ENCODE measurements at regions not wholly inside any gene's neighbourhood (a gene's known extent, or its start where the extent isn't known, plus 50 kb on each side); places are given as distances from the start of the nearest gene placed in this dataset.
"Not testable (repeated sequence)": the region's sequence is repeated elsewhere in the genome, so short reads cannot be mapped to it uniquely, and the experiment has no call there.

DNA sequence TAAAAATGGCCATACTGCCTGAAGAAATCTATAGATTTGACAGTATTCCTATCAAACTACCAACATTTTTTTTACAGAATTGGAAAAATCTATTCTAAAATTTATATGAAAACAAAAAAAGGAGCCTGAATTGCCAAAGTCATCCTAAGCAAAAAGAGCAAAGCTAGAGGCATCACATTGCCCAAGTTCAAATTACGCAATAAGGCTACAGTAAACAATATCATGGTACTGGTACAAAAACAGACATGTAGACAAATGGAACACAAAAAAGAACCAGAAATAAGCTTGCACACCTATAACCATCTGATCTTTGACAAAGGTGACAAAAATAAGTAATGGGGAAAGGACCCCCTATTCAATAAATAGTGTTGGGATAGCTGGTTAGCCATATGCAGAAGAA lies 50.2 kb upstream of the THSD7B start:
- no peak for DNase-seq (ENCODE audit: low read depth, low spot score)

DNA sequence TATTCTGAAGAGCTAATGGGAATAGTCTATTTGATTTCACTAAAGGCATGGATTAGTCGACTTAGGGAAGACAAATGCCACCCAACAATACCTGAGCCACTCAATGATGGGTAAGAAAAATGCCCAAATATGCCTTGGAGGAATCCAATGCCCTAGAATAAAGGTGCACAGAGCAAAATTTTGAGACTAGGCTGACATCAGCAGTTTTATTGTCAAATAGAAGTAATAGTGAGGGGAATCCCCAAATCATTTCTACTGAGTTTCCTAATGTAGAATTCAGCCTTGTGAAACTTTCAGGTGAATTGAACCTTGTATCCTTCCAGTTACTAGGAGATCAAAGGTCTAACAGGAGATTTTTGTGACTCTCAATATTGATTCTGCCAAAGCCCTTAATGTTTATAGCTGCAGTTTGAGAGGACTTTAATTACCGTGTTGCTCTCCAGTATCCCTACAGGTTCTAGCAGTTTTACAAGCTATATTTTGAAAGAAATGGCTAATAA lies 50.8 kb upstream of the THSD7B start:
- no peak for DNase-seq (ENCODE audit: low read depth, low spot score)

DNA sequence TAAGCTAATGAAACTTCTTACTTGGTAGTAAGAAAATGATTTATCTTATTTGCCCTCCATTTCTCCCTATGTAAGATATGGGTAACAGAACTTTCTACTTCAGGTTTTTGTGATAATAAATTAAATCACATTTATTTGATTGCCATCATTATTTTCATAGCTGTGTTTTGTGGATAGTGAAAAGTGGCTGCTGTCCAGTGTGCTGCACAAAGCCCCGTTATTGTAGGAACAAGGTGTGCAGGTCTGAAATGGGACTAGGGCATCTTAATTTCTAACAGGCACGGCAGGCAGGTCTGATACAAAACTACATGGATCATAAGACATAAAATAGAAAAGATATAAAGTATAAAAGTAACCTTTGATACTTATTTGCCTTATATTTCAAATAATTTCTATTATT lies 51.6 kb upstream of the THSD7B start:
- no peak for DNase-seq (ENCODE audit: low read depth, low spot score)

DNA sequence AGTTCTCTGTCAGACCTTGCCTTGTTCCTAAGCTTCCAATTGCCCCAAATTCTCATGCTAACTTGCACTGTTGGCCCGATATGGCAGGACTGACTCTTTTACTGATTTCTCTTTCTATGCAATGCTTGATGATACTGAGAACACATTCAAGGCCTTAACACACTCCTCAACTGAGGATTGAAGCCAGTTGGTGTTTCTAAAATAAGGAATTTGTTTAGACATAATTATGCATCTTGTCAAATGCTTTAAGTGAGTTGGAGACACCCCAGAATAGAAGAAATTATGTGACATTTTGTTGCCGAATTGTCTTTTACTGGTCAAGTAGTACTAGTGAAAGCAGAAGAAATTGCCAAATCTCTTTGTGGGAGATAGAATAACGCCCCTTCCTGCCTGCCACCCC lies 60.0 kb upstream of the THSD7B start:
- no peak for DNase-seq (ENCODE audit: low read depth, low spot score)

DNA sequence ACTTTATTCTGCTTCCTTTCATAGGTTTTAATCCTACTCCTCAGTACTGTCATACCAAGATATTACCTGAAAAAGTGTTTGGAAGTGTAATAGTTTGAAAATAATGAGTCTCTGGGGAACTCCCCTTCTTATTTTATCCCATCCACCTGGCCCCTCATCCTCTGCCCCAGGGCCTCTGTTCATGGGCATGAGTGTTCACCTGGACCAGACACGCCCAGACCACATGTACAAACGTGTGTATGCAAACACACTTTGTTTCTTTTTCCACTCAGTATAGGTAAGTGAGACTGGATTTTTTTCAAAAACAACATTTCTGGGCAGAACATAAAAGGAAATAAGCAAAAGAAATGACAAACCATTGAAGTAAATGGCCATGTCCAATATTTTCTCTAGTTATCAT lies 62.1 kb upstream of the THSD7B start:
- DNase-seq (ENCODE audit: low read depth, low spot score), result no peak

DNA sequence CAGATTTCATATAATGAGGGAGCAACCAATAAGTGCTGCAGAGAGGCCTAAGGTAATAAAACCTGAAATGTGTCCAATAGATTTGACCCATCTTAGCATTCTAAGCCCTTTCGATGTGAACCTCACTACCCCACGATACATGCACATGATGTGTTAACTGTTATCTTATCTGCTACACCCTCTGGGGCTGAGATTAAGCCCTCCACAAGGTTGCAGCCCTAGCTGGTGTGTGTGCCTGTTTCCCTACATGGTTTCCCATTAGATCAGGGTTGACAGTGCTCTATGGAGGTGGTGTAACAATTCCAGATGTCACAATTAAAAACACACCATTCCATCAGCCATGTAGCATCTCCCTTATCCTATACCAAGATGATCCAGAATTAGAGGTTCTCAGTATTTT lies 68.9 kb upstream of the THSD7B start:
- DNase-seq (ENCODE audit: low read depth, low spot score), result no peak

DNA sequence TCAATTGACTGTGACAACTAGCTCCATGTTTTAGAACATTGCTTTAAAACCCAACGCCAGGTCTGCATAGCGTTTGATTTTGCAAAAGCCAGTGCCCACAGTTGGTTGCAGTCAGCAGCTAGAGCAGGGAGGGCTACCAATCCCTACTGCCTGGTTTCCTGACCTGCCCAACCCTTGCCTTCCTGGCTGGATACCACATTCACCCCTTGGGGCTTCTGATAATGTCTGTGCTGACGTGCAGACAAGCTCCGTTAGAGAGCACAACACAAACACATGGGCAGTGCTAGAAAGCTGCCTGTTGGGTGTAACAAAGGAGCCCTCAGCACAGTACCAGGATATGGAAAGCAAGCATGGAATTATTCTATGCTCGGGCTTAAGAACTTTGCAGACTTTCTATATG lies 71.4 kb upstream of the THSD7B start:
- no peak for DNase-seq (ENCODE audit: low read depth, low spot score)

DNA sequence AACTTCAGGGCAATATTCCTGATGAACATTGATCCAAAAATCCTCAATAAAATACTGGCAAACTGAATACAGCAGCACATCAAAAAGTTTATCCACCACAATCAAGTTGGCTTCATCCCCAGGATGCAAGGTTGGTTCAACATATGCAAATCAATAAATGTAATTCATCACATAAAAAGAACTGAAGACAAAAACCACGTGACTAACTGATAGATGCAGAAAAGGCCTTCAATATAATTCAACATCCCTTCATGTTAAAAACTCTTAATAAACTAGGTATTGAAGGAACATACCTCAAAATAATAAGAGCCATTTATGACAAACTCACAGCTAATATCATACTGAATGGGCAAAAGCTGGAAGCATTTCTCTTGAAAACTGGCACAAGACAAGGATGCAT lies 85.3 kb upstream of the THSD7B start:
- DNase-seq (ENCODE audit: low read depth, low spot score), result not testable (repeated sequence)

DNA sequence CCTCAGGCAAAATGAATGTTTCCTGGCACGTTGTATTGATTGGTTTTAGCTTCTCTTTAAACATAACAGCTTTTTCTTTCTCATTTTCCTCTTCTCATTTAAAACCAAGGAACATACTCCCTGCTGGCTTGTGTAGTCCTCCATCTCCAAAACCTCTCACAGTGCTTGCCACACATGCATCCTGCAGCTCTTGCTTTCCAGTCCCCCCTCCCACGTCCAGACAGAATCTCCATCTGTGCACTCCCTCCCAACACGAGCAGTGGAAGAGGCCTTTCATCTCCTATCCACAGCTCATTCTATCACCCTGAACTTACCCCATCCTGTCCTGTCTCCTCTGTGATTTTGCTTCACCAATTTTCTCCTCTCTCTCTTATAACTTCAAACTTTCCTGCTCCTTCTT lies 99.6 kb upstream of the THSD7B start:
- DNase-seq (ENCODE audit: low read depth, low spot score), result no peak

DNA sequence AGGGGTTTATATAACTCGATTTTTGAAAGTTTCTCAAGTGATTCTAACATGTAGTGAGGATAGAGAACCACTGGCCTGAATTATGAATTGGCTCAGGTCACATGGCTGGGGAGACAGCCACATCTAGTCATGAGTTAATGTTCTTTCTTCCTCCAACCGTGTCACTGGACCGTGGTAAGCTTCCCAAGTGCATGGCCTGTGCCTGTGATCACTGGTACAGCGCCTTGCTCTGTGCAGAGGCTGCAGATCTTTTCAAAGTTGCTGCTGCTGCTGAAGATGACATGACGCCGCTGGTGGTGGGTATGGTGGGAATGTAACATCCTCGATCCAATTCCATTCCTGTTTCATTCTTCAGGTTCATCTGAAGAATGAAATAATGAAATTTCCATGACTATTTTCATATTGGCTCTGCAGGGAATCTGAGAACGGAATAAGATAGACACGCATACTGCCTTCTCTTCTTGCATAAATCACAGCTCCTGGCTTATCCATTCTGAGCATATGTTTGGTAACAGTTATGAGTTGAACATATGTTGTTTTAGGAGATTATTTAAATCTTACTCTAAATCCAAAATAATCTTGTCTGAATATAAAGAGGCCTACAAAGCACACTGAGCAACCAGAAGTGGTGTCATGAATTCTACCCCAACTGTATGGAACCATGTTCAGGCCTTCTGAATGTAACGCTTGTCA lies 100.5 kb upstream of the THSD7B start:
- DNase-seq (ENCODE audit: low read depth, low spot score), result no peak

DNA sequence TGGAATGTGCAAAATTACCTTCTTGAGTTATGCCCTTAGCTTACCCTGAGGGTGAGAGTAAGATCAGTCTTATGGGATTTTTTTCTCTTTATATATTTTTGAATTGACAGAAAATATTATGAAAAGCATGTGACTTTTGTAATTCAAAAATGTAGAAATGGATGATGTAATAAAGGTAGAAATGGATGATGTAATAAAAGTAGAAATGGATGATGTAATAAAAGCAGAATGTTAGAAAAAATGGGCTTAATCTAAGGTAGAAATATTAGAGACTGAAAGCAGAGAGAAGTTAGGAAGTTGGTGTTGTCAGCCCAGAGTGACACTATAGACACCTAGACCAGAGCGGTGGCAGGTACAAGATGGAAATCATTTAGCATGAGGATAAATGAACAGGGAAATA lies 107.1 kb upstream of the THSD7B start:
- no peak for DNase-seq (ENCODE audit: low read depth, low spot score)

DNA sequence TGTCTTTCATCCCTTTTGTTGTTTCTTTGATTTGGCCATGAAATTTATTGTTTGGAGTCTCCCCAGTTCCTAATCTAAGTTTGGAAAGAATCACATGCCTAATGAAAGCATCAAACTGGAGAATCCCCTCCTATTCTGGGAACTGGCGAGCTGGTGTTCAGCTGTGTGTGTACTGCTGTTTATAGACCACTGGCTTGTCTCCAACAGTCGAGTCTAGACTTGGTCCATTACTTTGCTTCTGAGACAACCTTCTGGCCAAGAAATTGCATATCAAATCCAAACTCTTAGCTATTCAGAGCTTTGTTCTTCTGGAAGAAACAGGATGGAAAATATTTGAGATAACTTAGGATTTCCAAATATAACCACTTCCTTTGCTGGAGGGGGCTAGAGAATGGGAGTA lies 111.5 kb upstream of the THSD7B start:
- no peak for DNase-seq (ENCODE audit: low read depth, low spot score)

DNA sequence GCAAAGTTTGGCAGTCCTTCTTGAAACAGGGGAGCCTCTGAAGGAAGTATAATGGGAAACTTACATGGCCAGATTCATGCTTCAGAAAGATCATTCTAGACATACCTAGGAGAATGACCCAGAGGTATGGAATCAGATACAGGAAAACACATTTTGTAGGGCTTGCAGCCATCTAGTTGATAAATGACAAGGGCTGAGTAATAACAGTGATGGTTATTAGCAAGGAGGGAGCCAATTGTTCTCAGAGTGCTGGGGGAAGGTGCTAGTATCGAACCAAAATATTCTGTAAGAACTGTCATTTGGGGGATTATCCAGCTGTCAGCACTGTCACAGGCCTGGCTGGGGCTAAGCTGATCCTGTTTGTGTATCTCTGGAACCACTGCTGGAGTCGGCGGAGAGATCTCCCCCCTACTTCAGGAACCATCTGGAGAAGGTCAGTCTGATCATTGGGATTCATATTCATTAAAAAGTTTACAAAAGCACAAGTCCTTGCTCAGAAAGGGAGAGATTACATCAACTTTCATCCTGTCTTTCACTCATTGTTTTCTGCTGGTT lies 113.8 kb upstream of the THSD7B start:
- no peak for DNase-seq (ENCODE audit: low read depth, low spot score)

DNA sequence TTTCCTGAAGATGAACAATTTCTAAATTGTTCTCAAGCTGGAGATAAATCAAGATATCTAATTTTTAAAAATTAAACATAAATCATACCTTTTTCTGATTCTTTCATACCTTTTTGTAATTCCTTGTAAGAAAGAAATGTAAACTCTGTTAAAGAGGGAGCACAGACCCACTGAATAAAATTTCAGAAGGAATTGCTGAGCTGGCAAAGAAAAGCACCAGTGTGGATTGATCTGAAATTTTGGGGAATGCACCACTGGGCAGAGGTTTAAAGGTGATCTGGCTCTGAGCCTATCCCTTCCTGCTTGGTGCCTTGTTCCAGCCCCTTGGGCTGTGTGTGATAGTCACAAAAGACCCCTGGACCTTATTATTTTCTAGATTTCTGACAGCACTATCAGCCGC lies 118.3 kb upstream of the THSD7B start:
- no peak for DNase-seq (ENCODE audit: low read depth, low spot score)

DNA sequence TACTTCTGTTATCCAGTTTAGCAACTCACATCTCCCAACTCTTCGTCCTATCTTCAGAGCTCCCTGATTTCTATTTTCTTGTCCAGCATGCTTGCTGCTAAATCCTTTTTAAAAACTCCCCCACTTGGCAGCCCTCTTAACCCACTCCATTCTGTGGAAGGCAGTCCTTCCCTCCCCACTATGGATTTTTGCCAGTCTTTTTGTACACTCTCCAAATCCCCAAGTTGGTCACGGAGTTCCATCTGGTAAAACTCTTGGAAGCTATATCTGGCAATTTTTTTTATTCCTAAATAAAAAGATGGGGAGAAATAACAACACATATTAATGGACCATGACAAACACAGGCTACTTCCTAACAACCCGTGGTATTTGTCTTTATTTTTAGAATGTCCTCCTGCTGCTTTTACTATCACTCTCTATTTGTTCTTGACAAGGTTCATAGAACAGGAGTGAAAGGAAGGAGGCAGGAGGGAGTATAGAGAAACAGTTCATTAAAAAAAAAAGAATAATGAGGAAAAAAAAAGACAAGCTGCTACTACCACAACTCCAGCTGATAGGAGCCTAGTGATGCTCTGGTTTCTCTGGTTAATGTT lies 120.0 kb upstream of the THSD7B start:
- no peak for DNase-seq (ENCODE audit: low read depth, low spot score)

DNA sequence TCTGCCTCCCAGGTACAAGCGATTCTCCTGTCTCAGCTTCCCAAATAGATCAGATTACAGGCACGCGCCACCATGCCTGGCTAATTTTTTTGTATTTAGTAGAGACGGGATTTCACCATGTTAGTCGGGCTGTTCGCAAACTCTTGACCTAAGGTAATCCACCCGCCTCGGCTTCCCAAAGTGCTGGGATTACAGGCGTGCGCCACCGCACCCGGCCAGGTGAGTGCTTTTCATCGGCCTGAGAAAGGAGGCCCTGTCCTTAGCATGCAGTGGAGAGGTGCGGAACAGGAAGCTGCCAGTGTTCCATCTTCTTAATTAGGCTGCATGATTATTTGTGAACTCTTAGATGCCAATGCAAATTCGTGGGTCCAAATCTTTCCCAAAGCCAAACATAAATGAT lies 125.7 kb upstream of the THSD7B start:
- DNase-seq (ENCODE audit: low read depth, low spot score), result no peak

DNA sequence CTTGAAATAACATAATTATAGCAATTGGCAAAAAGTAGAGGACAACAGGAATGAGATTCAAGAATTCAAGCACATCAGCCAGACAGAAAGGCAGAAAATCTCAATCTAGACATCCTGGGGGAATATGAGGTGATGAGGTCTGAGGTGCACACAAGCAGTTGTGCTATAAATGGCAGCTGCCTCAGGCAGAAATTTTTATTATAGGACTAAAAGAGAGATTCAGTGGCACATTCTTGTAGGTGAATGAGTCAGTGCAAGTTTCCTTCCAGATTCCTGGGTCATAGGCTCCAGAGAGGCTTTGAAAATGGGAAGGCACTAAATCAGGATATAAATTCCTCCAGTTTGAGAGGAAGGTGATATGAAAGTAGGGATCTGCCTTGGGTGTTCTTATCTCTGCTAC lies 127.2 kb upstream of the THSD7B start:
- no peak for DNase-seq (ENCODE audit: low read depth, low spot score)

DNA sequence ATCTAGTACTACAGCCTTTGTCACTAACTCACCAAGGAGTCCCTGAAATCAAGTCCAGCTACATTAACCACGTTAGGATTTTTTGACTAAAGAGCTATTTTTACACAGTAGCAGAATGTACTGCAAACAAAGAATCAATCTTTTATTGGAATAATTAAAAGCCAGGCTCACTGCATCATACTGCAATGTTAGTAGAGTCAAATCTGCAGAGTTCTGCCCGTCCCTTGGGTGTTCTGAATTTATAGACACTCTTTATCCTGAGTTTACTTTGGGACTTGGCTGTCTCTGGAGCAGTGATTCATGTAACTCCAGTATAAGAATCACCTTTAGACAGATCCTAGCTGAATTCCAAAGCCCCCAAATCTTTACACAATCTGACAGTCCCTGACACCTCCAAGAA lies 127.9 kb upstream of the THSD7B start:
- DNase-seq (ENCODE audit: low read depth, low spot score), result no peak

DNA sequence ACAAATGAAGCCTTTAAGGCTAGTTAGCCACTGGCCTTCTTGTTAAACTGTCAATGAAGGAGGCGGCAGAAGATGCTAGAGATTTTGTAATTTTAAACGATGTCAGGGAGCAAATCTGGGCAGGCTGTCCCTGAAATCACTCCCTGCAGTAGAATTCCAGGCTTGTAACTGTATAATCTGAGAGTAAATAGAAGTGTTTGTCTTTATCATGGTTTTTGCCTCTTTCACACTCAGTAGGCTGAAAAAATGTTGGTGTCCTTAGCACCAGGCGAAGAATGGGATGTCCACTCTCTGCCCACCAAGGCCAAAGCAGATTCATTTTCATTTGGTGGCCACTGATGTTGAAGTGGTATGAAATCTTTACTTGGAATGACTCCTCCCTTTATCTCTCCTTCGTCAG lies 136.9 kb upstream of the THSD7B start:
- DNase-seq (ENCODE audit: low read depth, low spot score), result no peak

DNA sequence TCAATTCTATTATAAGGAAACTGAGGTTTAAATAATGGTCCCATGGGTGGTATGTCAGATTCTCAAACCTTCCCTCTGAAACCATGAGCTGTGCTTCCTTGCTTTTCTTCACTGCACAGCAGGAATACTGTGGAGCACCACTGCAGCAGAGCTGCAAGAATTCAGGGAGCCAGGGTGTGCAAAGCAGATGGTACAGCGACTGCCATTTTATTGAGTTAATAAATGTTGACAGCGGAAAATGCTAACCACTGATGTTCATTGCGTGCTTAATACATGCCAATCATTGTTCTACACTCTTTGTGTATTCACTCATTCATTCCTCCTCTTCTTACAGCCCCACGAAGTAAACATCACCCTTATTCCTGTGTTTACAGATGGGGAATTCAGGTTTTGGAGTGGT lies 152.2 kb upstream of the THSD7B start:
- DNase-seq (ENCODE audit: low read depth, low spot score), result no peak

DNA sequence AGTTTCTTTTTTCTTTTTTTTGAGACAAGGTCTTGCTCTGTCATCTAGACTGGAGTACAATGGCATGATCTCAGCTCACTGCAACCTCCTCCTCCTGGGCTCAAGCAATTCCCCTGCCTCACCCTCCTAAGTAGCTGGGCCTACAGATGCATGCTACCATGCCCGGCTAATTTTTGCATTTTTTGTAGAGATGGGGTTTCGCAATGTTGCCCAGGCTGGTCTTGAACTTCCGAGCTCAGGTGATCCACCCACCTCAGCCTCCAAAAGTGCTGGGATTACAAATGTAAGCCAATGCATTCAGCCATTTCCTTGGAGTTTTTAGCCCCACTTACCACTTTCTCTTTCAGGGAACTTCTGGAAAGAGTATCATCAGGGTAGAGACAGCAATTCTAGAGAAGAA lies 153.3 kb upstream of the THSD7B start:
- no peak for DNase-seq (ENCODE audit: low read depth, low spot score)

DNA sequence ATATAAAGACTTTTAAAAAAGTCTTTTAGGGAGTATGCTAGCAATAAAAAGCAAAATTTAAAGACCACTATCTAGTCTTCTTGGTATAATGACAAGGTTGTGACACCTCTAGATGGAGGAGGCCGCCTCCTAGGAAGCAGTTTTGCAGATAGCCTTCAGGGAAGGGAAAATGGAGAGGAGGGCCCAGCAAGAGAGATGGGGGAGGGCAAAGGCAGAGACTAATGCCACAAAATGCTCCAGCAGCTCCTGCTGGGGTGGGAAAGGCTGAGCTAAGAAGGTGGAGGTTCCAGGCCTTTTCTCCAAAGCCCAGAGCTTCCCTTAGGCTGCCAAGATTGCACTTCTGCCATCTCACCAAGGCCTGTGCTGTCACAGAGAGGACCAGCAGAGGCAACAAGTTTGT lies 153.9 kb upstream of the THSD7B start:
- no peak for DNase-seq (ENCODE audit: low read depth, low spot score)

DNA sequence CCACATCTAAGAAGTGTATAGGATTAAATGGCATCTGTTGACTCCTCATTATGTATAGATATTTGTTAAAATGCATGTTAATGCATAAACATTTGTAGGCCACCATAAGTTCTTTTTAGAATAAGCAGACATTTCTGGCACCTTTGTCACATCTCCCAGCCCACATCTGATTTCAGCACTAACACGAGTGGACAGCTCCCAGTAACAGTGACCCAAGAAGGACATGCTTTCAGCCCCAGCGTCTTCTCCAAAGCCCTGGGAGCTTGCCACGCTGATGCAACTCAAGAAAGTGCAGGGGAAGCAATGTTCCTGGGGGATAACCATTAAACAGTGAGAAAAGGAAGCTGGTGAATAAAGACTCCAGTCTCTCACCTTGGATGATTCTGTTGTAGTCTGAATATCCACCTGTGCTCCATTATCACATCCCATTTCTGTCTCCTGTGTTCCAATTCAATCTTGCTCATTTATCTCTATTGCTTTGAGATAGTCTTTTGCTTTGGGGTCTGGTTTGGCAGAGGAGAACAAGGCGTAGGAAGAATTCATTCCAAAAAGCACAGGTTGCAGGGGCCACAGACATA lies 182.6 kb upstream of the THSD7B start:
- no peak for DNase-seq (ENCODE audit: low read depth, low spot score)

Data from brain pericyte (primary cell).